Left hindlimb (tissue), 1 donor: ENCODE measurements at regions not wholly inside any gene's neighbourhood (a gene's known extent, or its start where the extent isn't known, plus 50 kb on each side); places are given as distances from the start of the nearest gene placed in this dataset.

Experiments
- DNase-seq: peaks from one replicate; pipeline ENCODE4 v3.0.0-alpha.2; 2018

GRCh38 chr10:93180482-93180931 lies 106.8 kb downstream of the CYP26A1 start:
- peak; percentile 91 for DNase-seq

GRCh38 chr10:93181271-93182048 lies 107.8 kb downstream of the CYP26A1 start:
- DNase-seq: no peak

GRCh38 chr10:93182049-93182327 lies 108.3 kb downstream of the CYP26A1 start:
- DNase-seq: no peak

- DNase-seq: no peak
Measured at GRCh38 chr10:93182790-93183189, 109.1 kb downstream of the CYP26A1 start.

GRCh38 chr10:93186653-93187052 lies 113.0 kb downstream of the CYP26A1 start:
- peak; percentile 50 for DNase-seq

- no peak for DNase-seq
Measured at GRCh38 chr10:93189944-93190343, 116.3 kb downstream of the CYP26A1 start.

- no peak for DNase-seq
Measured at GRCh38 chr10:93190372-93190771, 116.7 kb downstream of the CYP26A1 start.

- DNase-seq: no peak
Measured at GRCh38 chr10:93193906-93194305, 120.2 kb downstream of the CYP26A1 start.

GRCh38 chr10:93198401-93199131 lies 124.9 kb downstream of the CYP26A1 start:
- DNase-seq: peak; percentile 67

- peak; percentile 80 for DNase-seq
Measured at GRCh38 chr10:93199191-93199751, 125.6 kb downstream of the CYP26A1 start.

GRCh38 chr10:93204494-93205485 lies 131.1 kb downstream of the CYP26A1 start:
- DNase-seq: no peak

GRCh38 chr10:93206652-93207051 lies 133.0 kb downstream of the CYP26A1 start:
- no peak for DNase-seq

- no peak for DNase-seq
Measured at GRCh38 chr10:93208717-93209464, 135.2 kb downstream of the CYP26A1 start.

- peak; percentile 60 for DNase-seq
Measured at GRCh38 chr10:93211991-93212390, 138.3 kb downstream of the CYP26A1 start.

- DNase-seq: no peak
Measured at GRCh38 chr10:93215312-93215711, 141.6 kb downstream of the CYP26A1 start.

GRCh38 chr10:93216341-93216985 lies 142.8 kb downstream of the CYP26A1 start:
- DNase-seq: no peak

- DNase-seq: no peak
Measured at GRCh38 chr10:93218386-93218785, 144.7 kb downstream of the CYP26A1 start.

GRCh38 chr10:93219347-93219746 lies 145.7 kb downstream of the CYP26A1 start:
- no peak for DNase-seq

GRCh38 chr10:93220296-93221170 lies 146.8 kb downstream of the CYP26A1 start:
- no peak for DNase-seq

GRCh38 chr10:93221171-93221496 lies 147.4 kb downstream of the CYP26A1 start:
- DNase-seq: no peak

- no peak for DNase-seq
Measured at GRCh38 chr10:93221521-93221920, 147.8 kb downstream of the CYP26A1 start.
